GM06990 (cell line): ENCODE measurements at regions not wholly inside any gene's neighbourhood (a gene's known extent, or its start where the extent isn't known, plus 50 kb on each side); places are given as distances from the start of the nearest gene placed in this dataset.

Experiments used
- DNase-seq: peaks from one replicate; pipeline ENCODE4 v3.0.0-alpha.2; 2011; ENCODE audit not compliant: insufficient read length; ENCODE audit errors: extremely low read depth
- H3K27me3 ChIP-seq: replicated peaks from 2 replicates; pipeline ENCODE4 v1.6.0; 2011; ENCODE audit warnings: low read length; ENCODE audit not compliant: control insufficient read depth, insufficient read depth
- H3K36me3 ChIP-seq: 2 replicates; pipeline ENCODE4 v1.5.1; 2011; ENCODE audit warnings: low read length; ENCODE audit not compliant: control insufficient read depth, insufficient read depth
- H3K4me3 ChIP-seq: replicated peaks from 2 replicates; pipeline ENCODE4 v1.5.1; 2011; ENCODE audit warnings: low read depth, mild to moderate bottlenecking, control low read depth, low read length
- CTCF ChIP-seq: IDR thresholded peaks from 2 replicates; pipeline ENCODE4 v1.5.1; 2011; ENCODE audit warnings: low read length, control low read depth, mild to moderate bottlenecking, inconsistent platforms; ENCODE audit not compliant: insufficient read depth, poor library complexity, severe bottlenecking

- H3K4me3 ChIP-seq, result no peak overlapping the region
- DNase-seq, result no peak
- no peak for TF ChIP-seq CTCF
- no peaks in the 10 kb centered on the region for H3K36me3 ChIP-seq
- no peaks in the 10 kb centered on the region for H3K27me3 ChIP-seq
Observed at GRCh38 chr4:56123547-56123946, 174.8 kb downstream of the CEP135 start.

GRCh38 chr4:56123051-56123450, 174.3 kb downstream of the CEP135 start:
- DNase-seq, result no peak
- Histone ChIP-seq H3K4me3 (no peak overlapping the region), H3K27me3 (no peaks in the 10 kb centered on the region), H3K36me3 (no peaks in the 10 kb centered on the region)
- no peak for TF ChIP-seq CTCF

- TF ChIP-seq CTCF, result no peak
- DNase-seq, result no peak
- Histone ChIP-seq H3K4me3 (no peak overlapping the region), H3K36me3 (no peaks in the 10 kb centered on the region), H3K27me3 (no peaks in the 10 kb centered on the region)
Observed at GRCh38 chr4:56118845-56119244, 170.1 kb downstream of the CEP135 start.

- no peak for TF ChIP-seq CTCF
- H3K27me3 ChIP-seq, result no peaks in the 10 kb centered on the region
- H3K36me3 ChIP-seq, result no peaks in the 10 kb centered on the region
- H3K4me3 ChIP-seq, result no peak overlapping the region
- DNase-seq, result no peak
Observed at GRCh38 chr4:56118055-56118454, 169.3 kb downstream of the CEP135 start.

- DNase-seq, result no peak
- no peak for TF ChIP-seq CTCF
- no peak overlapping the region for H3K4me3 ChIP-seq
- H3K27me3 ChIP-seq, result no peaks in the 10 kb centered on the region
- H3K36me3 ChIP-seq, result no peaks in the 10 kb centered on the region
Observed at GRCh38 chr4:56115898-56116297, 167.2 kb downstream of the CEP135 start.

- TF ChIP-seq CTCF, result peak; percentile 25
- H3K36me3 ChIP-seq, result no peaks in the 10 kb centered on the region
- no peak overlapping the region for H3K4me3 ChIP-seq
- H3K27me3 ChIP-seq, result no peaks in the 10 kb centered on the region
- DNase-seq, result no peak
Observed at GRCh38 chr4:56112377-56112776, 163.6 kb downstream of the CEP135 start.
